KG1 (cell line): ENCODE measurements at regions not wholly inside any gene's neighbourhood (a gene's known extent, or its start where the extent isn't known, plus 50 kb on each side); places are given as distances from the start of the nearest gene placed in this dataset.

Experiments used
- DNase-seq: peaks from one replicate; lab custom pipeline; 2025; lab: John Stamatoyannopoulos, UW

DNA sequence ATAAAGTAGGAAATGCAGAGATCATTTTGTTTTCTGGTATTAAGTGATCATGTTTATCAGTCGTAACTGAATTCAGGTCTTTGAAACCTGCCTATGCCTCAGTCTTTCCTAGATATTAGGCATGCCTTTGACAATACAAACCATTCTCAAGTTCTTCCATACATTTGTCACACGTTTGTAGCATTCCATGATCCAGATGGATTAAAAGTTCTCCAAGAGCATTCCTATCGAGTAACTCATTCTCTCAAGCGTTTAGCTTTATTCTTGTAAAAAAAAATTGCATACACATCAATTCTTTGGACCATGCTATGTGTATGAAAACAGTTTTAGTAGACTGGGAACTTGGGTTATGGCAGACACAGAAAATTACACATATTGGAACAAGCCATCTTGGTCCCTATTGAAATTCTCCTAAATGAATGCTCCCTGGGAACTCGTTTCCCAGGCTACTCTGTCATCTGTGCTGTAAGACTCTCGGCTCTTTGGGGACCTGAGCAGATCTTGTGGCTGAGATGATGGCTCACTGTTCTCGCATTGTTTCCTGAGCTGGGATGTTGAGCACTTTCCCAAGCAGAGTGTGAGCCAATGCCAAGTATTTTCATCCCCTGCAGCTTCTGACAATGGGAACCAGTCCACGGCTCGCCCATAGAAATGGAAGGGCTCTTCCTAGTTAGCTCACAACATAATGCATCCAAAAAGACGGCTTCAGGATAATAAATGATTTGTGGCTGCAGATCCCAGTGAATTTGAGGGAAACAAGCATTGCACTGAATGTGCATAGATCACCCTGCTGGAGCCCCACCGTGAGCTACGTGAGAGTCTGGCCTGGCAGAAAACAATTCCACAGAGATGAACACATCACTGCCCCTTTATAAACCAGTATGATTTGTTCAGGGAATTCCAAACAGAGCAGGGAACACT is 230.2 kb downstream of the IRX1 start:
- DNase-seq, result no peak

DNA sequence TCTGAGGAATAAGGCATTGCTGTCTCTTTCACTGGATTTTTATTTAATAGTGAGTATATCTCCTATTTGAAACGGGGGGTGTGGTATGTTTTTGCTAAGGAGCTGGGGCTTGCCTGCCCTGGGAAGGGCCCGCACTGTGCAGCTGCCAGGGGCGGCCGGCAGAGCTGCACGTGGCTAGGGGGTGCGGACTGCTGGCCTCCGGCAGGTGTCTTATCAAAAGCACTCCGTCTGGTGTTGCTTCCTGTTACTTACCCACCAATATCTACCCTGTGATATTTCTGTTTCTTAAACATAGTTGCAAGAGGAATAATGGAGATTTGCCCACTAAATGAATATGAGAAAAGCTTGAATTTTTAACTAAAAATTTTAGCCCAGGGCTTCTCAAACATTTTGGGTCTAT is 232.0 kb downstream of the IRX1 start:
- no peak for DNase-seq

DNA sequence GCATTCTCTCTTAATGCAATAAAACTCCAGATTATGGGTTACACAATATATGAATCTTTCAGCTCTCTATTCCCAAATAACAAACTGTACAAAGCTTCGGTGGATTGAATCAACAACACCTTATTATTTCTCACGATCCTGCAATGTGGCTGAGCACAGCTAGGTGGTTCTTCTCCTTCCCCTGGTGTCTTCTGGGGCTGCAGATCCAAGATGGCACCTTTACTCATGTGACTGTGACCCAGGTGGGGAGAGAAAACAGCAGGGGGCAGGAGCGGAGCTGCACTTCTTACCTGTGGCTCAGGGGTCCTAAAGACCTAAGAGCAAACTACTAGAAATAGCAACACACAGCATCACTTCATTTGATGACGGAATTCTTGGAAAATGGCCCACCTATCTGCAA is 233.1 kb downstream of the IRX1 start:
- no peak for DNase-seq

DNA sequence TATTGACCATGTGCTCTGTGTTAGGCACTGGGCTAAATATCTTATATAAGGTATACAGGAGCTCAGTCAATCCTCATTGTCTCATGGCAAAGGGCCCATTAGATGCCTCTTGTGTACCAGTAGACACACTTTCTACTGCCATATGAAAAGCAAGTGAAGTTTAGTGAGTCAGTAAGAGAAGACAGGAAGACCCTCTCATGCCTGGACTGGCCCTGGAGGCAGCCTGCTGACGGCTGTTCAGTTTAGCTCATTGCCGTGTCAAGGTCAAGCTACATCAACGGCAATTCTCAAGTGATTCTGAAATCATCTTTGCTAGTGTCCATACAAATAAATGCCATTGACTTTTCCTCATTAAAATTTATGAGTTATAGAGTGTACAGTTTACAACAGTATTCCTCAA is 237.9 kb downstream of the IRX1 start:
- DNase-seq, result no peak

DNA sequence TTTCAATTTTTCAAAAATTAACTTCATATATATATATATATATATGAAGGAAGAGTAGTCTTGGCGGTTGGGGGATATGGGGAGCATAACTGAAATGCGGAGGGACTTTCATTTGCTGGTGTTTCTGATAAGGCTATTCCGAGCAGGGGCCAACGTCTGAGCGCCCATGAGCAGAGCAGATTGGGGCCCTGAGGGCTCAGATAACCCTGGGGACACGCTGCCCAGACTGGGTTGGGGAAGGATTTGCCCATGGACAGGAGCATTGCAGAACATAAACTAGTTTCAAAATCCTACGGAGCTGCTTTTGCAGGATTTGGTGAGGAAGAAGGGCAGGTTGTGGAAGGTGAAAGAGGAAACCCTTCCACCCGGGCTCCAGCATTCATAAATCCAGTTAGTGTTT is 240.2 kb downstream of the IRX1 start:
- no peak for DNase-seq

DNA sequence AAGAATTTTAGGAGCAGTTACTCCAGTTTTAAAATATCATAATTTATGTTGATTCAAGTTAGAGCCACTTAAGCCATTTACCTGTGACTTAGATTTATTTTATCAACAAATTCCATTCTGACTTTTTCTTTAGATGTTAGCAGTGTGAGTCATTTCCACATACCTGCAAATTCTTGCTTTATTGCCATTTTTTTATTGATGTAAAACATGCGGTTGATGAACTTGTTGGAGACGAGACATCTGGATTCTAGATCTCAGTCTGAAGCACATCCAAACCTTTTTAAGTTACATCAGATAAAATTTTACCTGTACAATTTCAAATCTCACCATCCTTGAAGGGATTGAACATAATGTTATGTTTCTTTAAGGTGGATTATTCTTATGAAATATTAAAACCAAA is 240.9 kb downstream of the IRX1 start:
- no peak for DNase-seq

DNA sequence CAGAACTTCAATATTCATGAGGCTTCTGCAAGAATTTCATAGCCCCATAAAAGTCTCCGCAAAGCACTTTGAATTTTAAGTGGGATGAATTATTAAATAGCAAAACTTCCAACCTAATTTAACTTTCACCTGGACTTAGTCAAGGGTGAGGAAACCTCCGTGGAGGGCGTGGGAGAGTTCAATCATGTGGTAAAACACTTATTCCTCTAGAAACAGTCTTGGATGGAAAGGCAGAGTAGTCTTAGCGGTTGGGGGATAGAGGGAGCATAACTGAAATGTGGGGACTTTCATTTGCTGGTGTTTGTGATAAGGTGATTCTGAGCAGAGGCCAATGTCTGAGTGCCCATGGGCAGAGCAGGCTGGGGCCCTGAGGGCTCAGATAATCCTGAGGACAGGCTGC is 241.9 kb downstream of the IRX1 start:
- no peak for DNase-seq

DNA sequence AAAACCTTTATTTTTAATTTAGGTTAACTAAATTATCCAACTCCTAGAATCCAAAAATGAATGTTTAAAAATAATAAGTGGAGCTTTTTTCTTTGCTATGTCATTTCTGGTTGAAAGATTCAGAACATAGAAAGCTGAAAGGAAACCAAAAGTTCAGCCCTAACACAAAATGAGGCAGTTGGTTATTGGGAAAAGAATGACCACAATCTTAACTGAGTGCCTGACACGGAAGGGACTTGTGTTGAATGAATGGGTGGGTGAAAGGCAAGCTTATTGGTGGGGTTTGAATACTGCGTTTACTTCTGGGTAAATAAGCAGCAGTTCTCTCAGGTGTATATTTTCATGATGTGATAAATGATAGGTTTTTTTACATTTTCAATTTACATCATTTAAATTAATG is 243.5 kb downstream of the IRX1 start:
- DNase-seq, result no peak

DNA sequence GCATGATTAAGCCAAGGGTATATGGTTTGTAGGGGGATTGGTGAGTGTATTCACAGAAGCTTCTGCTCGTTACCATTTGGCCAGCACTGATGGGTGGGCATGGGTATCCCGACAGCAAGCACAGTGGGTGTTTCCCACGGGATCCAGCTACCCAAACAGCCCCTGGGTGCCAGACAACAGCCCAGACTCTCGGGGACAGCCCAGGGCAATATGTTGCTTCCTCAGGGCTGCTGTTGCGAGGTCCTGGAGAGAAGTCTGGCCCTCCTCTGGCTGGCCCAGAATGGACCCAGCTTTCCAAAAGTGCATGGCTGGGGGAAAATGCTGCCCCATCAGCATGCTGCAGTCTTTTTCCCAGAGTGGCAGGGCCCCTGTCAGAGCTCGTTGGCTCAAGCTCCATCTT is 247.0 kb downstream of the IRX1 start:
- DNase-seq, result no peak

DNA sequence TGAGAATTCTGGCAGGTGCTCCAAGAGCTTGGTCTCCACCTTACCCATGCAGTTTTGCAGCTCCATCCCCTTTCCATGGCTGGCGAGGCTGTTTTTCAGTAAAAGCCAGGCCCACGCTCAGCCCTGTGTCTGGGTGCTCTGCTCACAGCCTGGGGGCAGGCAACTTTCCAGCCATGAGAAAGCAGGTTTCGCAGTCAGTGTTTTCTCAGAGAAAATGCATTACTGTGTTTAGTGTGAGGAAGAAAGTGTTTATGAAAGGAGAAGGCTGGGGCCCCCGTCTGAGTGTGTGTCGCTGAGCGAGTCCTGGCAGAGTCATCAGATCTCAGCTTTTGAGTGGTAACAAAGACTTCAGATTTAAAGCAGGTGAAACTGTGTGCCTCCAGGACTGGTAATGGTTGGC is 248.1 kb downstream of the IRX1 start:
- DNase-seq, result no peak

DNA sequence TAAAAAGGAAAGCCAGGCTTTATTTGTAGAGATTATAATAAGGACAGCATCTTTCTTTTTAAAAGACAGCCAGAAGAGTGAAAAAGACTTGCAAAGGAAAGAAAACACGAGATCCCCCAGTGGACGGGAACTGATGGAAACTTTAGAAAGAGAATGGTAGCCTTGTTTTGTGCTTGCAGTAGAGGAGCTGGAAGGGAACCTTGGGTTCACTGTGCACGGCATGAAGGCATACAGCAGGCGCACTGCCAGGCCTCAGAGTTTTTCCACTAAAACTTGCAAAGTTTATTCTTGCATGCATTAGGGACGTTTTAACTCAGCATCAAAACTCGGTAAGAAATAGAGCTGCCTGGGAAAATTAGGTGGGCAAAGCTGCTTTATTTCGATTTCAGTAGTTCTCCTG is 248.6 kb downstream of the IRX1 start:
- DNase-seq, result no peak

DNA sequence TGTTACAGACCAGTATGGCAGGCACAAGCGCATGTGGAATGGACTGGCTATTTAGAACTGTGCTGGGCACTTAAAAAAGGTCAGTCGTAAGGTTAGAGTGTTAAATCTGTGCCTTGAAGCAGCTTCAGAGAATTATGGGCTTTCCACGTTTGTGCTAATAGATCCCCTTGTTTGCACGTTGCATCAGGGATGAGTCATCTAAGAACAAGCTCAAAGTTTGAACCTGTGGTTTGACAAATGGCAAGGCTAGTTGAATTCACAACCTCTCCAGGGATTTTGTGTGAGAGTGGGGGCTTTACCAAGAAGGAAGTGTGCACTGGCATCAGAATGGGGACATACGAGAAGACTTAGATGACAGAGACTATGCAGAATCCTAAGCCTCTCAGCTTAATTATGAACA is 249.6 kb downstream of the IRX1 start:
- DNase-seq, result no peak

DNA sequence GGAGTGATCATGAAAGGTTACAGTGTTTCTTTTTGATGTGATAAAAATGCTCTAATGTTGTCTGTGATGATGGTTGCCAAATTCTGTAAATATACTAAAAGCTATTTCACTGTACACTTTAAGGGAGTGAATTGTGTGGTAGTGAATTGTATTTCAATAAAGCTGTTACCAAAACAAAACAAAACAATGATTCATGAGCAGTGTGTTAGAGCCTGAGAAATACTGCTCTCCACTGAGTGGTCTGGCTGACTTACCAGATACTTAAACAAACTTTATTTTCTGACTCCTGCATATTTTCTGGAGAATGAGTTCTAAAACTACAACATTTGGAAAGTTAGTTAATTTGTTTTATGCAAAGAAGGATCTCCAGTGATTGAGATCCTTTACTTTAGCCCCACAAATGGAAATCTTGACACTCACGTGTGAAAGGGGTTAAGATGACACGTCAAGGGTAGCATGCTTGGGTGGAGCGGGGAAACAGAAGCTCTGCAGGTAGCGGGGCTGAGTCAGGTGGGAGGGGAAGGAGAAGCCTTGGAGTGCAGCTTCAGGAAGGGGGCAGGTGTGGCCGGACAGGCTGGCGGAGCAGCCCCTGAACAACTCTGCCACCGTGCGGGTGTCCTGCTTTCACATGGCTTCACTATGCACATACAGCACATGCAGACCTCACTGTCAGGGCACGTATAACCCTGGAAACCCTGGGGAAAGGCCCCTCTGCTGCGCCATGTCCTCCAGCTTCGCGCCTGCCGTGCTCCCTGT is 256.7 kb downstream of the IRX1 start:
- no peak for DNase-seq

DNA sequence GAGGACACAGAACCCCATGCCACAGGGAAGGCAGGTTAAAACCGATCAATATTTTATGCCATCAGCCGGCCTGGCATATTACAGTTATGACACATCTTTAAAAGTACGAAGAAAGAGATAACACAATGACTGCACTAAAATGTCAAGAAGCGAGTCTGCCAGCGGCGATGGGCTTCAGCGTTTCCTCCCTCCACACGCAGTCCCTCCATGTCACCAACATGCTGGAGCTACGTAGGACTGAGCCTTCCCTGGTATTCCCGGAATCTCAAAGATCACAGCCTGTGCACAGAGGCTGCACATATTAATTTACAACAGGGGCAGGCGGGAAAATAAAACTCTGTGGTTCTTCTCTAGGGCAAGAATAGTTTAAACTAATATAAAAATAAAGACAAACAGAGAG is 257.7 kb downstream of the IRX1 start:
- no peak for DNase-seq

DNA sequence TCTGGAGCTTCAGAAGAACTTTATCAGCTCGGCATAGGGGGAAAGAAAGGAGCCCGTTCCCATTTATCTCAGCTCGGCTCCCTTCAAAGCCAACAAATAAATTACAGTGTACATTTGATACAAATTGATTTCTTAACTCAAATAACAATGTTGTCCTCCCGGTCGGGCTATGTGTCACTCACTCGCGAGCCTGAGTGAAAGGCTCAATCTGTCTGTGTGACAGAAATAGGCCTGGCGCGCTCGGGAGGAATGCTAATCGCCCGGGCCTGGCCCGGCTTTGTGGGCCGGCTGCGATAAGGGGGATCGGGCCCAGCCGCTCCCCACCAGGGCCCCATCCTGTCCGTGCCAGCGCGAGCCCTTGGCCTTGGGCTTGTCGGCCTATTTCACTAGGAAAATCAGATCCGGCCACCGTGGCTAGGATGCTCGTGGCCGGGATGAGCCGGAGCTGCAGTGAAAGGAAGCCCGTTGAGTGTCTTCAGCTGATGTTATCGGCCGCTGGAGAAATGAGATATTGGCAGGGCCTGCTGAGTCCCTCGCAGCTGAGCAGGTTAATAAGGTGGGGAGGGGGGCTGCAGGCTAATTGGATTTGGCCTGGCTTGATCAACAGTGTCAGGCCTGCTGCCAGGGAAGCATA is 258.7 kb downstream of the IRX1 start:
- no peak for DNase-seq

DNA sequence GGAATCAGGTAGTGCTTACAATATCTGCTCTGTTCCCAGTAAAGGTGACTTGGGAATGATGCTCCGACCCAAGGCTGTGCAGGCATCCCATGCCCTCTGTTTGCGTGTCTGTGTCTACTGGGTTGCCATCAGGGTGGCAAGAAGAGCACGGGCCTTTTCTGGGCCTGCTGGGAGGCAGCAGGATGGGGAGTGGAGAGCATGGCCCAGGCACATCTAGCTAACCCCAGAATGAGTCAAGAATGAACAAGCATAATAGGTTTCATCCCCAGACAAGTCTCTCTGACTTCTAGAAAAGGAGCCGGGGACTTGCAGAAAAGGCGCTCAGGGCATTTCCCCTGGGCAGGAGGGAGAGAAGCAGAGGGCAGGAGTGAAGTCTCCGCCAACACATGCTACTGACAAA is 260.4 kb downstream of the IRX1 start:
- DNase-seq, result no peak

DNA sequence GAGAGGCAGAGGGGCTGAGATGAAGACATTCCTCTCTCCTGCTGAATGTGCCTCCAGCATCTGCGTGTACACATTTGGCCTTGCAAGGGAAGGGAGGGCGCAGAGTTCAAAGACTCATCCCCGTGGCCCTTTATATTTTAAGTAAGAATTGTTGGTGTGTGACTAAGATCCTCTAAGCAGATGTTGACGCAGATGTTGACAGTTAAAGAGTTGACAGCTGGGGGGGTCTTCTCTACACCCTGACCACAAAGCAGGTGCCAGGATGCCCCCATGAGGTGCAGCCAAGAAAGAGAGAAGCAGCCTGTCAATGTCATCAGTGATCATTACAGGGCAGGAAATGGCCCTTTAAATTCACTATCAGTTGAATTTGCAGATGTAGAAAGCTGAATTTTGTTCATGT is 262.9 kb downstream of the IRX1 start:
- no peak for DNase-seq

DNA sequence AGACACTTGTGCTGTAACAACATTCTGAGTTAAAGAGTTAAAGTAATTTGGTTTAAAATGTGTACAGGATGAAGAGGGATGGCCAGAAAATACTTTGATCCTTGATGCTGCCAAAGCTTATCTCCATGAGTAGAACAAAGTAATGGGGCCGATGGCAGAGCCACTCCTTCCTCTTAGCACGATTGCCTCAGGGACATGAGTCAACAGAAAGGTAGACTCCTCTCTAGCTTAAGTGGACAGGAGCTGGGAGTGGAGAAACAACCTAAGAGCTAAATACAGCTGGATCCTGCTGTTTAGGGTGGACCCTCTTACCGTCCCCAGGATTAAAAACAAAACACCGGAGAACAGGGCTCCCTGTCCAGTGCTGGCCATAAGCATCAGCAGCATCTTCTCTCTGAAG is 267.3 kb downstream of the IRX1 start:
- DNase-seq, result no peak

DNA sequence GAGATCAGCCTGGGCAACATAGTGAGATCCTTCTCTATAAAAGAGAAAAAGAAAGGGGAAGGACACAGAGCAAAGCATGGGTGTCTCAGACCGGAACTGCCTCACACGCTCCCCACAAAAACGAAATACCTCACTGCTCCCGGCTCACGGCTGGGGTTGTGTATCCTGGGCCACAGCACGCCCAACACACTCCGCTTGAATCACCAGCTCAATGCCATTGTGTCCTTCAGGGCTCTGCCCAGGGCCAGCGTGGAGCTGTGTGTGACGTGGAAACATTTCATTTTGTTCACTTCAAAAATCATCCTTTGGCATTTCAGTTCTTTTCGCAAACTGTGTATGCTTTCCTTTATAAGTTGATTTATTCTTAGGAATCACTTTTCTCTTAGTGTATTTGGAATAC is 279.5 kb downstream of the IRX1 start:
- no peak for DNase-seq

DNA sequence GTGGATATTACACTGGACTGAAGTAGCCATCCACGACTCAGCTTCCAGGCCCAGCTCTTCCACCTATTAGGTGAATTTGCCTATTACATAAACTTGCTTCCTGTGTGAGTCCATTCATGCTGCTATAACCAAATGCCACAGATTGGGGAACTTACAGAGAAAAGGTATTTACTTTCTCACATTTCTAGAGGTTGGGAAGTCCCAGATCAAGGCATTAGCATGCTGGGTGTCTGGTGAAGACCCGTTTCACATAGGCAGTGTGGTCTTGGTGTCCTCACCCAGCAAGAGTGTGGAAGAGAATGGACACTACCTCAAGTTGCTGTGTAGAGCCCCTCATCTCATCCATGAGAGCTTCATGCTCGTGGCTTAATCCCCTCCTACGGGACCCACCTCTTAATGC is 282.6 kb downstream of the IRX1 start:
- no peak for DNase-seq

DNA sequence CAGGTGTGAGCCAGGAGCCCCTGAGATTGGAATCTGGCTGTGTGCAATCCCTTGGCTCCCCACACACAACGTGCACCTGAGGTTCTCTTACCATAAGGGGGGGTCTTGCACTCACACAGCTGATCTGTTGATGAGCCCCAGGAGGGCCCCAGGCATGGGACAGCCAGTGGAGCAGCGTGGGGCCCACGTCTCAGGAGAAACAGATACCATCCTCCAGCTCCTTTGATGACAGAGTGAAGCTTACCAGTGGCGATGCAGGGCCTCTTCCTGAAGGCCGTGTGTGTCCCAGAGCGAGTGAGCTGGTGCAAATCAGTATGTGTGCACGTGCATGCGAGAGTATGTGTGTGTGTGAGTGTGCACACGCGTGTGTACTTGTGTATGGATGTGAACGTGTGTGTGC is 287.4 kb downstream of the IRX1 start:
- DNase-seq, result no peak

DNA sequence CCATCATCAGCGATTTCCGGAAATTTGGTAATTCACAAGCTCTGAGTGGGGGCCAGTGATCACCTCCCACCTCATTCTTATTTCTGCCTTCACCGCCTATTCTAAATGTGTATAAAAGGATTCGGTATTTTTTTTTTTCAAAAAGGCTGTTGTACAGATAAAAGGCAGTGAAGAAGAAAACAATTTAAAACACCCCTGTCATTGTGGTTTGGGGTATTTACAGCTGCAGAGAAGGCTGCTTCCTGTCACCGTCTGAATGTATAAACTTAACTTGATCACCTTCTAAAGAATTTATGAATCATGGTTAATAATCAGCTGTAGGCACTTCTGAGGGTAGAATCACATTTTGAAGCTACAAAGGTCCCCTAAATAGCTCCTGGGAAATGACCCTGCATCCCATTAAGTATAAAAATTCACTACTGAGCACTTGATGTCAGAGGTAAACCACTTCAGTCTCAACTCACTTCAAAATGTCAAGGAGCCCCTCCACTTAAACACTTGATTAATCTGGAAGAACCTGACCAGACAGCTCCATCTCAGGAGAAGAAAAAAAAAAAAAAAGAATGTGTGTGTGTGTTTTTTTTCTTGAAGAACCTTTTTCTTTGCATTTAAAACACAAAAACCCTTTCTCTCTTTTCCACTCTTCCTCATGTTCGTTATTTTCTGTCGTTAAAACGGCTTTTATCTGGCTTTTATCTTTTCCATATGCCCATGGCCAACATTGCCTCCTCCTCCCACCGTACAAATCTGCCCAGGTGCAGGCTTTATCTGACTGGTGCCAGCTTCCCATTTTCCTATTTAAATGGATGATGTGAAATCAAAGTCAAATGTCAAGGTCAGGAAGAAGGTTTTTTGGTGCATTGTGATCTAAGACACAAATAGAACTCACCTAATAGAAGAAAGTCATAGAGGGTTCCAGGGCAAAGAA is 291.2 kb downstream of the IRX1 start:
- DNase-seq, result no peak
